DMS153 (cell line): ENCODE measurements at regions not wholly inside any gene's neighbourhood (a gene's known extent, or its start where the extent isn't known, plus 50 kb on each side); places are given as distances from the start of the nearest gene placed in this dataset.

Source experiments
- DNase-seq: peaks from one replicate; lab custom pipeline; 2025; lab: John Stamatoyannopoulos, UW

DNA sequence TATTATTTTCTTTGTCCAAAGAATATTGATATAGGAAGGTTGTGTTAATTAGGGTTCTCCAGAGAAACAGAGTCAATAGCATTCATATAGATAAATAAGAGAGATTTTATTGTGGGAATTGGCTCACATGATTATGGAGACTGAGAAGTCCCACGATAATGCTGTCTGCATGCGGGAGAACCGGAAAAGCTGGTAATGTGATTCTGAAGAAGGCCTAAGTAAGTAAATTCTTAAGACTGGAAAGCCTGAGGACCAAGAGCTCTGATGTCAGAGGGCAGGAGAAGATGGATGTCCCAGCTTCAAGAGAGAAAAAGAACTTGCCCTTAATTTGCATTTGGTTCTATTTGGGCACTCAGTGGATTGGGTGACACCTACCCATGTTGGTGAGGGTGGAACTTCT, 307.4 kb upstream of the C9orf72 start:
- DNase-seq: no peak

DNA sequence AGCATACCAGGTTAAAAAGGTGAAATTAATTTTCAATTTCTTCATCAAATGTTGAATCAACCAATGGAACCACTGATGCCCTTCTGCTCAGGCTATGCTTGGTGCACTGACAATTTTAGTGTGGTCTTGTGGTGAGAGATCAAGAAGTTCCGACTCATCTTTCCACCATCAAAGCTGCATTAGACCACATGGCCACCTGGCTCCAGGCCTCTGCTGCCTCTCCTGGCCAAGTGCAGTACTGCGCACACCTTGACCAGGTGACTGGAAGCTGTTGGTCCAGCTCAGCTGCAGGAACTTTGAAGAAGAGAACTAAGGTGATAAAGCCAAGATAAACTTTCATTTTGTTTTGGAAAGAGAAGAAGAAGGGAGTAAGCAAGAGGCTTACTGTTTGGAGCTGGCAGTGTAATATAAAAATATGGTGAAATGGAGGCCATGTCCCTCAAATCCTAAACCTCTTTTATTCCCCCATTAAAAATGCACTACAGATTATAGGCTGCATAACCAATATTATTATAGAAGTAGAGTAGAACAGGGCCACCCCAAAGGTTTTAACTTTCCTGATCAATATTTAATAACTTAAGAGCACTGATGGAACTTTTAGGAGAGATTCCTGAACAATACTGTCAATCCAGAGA, 315.5 kb upstream of the C9orf72 start:
- DNase-seq: no peak

DNA sequence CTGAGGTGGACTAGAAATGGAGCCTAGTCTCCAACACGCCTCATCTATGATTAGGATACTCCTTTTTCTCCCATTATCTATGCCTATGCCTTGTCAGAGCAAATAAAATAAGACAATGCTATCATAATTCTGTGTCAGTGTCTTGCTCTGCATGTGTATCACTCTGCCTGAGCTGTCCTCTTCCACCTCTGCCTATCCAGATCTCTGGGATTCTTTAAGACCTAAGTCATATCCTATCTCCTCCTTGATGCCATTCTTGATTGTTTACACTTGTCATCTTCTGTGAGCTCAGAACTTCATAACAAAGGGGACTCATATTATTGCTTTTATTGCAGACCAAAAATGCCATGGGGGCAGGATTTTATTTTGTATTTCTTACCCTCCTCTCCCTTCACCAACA, 351.2 kb upstream of the C9orf72 start:
- no peak for DNase-seq

DNA sequence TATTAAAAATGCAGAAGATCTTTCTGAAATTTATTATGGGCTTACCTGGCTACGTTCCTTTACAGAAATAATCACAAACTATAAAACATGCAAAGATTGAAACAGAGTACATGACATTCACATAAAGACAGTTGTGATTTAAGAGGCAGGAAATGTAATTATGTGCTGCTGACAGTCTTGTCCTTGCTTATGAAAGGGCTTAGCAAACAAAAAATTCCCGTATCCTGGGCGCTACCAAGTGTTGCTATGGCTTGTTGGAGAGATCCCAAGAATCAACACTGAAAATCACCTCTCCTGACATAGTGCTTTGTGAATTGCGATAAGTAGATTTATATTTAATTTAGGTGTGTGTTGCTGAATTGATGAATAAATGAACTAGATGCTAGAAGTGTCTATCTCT, 352.5 kb upstream of the C9orf72 start:
- DNase-seq: peak; percentile 78

DNA sequence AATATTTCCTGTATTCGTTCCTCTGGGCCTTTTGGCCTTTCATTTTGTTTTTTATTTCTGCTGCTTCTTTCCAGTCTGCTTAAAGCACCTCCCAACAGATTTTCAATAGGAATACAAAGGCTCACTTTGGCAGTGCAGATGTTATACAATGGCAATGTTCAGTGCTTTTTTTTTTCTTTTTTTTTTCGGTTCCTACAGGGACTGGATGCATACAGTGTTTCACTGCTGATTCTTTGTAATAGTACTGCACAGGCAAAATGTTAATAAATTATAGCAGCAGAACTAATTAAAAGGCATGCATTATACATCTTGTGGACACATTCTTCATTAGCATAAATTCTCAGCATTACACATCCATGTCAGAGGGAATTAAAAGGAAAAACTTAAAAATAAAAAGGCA, 356.6 kb upstream of the C9orf72 start:
- no peak for DNase-seq

DNA sequence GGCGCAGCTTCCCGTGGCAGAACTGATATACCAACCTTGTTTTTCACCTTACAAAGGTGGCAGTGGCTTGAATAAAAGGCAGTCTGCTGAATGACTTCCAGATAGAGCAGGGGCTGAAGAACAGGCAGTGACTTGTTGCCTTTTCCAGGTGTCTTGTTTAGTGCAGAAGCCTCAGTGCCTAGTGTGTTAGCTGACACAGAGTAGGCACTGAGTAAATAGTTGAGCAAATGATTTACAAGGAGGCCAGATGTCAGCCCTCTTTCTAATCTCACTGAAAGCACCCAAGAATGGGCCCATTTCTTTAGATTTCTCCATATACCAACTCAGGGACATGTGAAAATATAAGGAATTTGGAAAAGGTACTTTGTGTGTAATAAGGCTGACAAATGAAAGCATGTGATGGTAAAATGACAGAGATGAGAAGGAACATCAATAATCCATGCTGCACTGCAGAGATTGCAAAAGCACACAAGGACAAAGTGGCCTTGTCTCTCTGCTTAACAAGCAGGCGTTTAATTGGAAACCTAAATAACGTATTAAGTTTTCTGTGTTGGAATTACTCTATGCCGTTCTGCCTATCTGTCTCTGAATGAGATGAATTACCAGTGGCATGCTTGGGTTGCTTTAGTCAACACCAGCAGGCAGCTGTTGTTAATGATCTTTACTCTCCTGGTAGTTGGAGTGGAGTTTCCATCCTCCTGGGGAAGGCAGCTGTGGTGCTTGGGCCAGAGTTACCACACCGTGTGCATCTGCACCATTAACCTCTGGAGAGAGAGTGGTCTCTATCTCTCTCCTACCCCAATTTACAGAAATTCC, 360.1 kb upstream of the C9orf72 start:
- no peak for DNase-seq

DNA sequence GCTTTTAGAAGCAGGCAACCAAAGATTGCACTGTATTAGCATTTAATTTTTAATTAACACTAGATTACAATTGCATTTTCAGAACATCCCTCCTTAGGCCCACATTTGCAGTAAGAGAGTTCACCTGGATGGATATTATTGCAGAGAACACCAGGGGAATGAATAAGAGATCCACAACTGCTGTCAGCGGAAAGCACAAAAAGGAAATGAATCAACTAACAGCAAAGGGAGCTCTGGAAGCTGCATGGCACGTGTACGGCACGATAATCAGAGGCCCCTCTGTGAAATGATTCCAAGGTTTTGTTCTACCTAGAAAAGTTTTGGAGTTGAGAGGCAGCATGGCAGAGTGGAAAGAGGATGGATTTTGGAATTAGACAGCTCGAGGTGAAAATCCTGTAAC, 361.2 kb upstream of the C9orf72 start:
- DNase-seq: no peak

DNA sequence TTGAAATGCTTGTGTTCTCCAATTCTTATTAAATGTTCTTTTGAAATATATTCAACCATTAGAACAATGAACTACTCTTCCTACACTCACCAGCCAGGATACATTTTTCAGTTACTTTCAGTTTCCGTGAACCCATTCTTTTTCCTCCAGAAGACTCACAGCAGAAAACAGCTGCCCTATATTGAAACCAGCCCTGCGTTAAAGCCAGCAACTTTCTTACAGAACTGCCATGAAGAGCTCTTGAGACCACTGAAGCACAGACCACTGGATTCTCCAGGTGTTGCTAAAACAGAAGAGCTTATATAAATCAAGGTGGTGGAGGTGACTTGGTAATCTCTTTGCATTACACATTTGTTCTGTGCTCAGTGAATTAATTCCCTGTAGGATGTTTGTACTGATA, 365.9 kb upstream of the C9orf72 start:
- DNase-seq: no peak

DNA sequence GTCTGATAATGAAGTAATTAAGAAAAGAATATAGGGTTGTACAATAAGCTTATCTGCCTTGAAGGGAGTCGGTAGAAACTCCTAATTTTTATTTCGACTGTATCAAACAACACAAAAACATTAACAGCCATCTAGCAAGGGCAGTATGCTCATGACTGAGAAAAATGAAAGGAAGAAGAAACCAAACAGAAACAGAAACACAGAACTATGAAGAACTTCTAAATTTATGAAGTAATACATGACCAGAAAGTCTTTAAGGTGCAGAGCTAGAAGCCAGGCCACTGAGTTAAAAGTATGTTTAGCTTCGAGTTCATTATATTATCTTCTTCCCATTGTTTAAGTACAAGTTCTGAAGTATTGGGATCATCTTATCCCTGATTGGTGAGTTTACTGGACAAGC, 367.3 kb upstream of the C9orf72 start:
- no peak for DNase-seq

DNA sequence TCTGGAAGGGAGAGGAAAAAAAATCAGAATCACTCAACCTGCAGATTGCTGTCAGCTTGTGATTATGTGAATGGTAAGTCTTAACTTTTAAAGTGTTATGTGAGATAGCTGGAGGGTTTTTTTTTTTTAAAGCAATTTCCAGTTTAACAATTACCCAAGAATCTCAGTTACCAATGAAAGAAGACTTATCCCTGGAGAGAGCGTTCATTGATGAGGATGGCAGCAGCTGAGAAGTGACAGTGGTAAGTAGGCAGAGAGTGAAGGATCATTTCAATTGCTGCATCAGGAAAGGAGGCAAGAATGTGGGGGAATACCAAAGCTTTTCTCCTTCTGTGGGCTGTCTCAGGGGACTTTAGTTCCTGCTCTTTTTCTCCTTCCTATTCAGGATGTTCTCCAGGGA, 370.2 kb upstream of the C9orf72 start:
- DNase-seq: no peak

DNA sequence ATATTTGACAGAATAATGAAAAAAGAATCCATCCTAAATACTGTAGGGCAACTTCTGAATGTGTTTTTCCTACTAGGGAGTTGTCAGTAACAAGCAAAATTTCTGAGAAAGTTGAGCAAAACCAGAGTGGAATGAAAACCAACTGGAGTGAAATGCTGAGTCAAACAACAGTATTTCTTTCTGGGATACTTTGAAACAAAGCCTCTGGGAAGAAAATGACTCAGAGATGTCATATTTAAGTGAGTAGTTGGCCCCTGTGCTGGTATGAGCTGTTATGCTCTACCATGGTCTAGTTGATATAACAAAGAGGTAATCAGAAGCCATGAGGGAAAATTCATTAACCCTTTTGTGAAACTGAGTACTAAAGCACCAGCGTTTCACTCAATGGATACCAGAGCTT, 372.1 kb upstream of the C9orf72 start:
- DNase-seq: no peak

DNA sequence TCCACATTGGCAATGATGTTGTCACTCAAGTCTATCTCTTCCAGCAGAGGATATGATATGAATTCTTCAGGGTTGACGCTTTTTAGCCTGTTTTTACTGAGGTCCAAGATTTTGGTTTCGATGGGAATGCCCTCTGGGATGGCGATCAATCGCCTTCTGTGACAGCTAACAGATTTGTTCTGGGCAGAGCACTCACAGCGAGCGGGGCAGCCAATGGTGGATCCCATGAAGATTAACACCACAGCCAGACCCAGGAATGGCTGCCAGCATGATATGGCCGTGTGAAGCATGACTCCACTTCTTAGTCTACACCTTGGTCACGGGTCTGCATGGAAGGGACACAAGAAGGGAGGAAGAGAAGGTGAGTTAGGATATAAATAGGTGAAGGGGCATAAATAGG, 377.1 kb upstream of the C9orf72 start:
- no peak for DNase-seq

DNA sequence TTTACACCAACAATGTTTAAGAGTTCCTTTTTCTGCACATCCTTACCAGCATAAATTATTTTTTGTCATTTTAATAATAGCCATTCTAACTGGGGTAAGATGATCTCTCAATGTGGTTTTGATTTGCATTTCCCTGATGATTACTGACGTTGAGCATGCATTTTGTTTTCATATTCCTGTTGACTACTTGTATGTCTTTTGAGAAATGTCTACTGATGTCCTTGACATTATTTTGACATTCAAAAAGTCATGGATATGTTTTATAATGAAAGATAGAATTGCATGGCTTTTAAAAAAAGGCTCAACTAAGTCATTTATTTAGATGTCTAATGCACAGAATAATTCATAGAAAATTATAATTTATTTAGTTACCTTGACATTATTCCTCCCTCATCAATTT, 381.6 kb upstream of the C9orf72 start:
- no peak for DNase-seq

DNA sequence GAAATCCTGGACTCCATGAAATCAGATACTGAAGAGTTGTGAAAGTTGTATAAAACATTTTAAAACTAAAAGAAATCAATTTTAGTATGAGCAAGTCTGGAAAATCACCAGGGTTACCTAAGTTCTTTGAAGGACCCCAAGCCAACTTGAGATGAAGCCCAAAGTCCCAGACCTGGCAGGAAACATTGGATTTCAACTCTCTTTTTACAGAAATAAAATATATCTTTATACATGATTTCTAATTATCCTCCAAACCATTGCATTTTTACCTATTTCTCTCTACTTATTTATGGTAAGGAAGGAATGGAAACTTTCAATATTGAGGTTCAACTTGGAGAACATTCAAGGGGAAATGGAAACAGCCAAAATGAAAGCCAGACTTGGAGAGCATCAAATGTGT, 390.6 kb upstream of the C9orf72 start:
- DNase-seq: no peak

DNA sequence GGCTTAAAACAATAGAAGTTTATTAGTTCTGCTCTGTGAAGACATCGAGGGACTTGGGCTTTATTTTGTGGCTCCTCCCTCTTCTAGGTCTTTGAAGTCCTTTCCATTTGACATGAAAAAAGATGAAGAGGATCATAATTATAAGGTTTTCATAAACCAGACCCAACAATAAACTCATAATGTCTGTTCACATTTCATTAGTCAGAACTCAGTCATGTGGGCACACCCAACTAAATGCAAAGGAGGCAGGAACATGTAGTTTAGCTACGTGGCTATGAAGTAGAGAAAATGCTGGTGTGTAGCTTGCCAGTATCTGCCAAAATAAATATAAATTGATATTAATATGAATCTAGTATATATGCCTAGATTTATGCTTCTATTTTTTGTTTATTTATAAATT, 393.9 kb upstream of the C9orf72 start:
- DNase-seq: no peak

DNA sequence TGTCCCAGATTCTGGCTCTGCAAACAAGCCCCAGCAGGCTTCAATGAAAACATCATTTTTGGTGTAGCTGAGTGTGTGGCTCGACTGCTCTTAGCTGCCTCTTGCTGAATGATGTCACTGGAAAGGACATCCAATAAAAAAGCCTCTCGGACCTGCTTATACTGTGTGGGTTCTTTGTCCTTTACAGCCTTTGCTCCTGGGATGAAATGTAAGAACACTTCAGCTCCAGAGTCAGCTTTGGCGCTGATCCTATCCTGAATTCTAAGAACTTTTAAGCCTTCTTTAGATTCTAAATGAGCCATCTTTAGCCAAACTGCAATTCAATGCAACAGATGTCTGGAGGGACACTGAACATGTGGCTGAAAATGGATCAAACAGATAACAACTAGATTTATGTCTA, 404.6 kb upstream of the C9orf72 start:
- DNase-seq: no peak

DNA sequence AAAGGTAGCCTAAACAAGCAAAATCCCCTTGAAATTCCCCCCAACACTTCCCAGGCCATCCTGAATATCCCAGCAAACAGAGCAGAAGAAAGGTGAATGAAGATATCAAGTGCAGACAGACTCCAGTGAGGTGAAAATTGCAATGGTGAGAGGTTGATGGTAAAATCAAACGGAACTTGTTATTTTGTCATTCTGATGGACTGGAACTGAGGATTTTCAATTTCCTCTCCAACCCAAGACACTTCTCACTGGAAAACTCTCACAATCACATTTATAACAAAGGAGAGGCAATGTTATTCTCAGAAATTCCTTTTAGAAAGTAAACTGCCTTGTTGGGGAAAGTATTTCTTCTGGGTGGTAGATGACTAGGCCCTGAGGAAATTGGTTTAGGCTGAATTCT, 412.4 kb upstream of the C9orf72 start:
- no peak for DNase-seq

DNA sequence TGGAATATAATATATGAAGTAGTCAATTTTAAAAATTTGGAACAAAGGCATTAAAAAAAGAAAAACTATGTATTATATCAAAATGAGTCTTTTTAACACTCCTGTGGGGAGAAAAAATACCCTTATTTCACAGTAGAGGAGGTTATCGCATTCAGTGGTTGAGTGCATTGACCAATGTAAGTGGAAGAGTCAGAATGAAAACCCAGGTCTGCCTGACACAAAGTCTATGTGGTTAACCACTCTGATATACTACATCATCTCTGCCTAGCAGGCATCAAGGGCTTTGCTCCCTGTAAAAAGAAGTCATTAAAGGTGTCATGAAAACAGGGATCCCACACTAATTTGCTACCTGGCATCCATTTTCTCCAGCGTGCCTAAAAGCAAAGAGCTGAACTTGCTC, 417.2 kb upstream of the C9orf72 start:
- DNase-seq: no peak

DNA sequence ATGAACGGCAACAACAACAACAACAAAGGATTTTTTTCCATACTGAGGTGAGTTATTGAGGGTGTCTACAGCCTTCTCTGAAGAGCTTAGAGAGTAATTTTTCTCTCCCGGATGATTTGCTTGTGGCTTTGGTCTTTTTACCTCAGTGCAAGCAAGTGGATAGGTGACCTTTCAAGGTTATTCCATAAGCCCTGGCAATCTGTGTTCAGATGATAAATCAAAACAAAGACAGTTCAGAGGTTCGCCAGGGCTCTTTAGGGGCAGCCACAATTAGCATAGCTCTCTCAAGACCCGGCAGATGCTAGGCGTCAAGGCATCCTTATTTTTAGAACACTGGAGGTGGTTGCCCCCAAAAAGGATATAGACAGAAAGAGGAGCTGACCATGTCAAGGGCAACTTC, 417.9 kb upstream of the C9orf72 start:
- no peak for DNase-seq

DNA sequence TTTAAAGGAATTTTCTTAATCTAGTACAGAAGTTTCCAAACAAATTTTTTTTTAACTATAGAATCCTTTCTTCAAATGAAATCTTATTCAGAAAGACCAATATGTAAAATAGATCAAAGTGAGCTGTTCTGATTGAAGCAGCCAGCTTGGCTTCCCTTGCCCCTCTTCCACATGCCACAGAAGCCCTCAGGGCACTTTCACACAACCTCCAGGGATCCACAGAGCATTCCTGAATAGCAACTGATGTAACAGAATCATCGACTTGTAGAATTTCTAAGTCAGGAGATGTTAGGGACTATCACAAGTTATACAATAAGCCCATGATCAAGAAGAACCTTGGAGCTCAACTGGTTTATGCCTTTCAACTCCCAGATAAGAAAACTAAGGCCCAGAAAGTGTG, 427.8 kb upstream of the C9orf72 start:
- DNase-seq: no peak

DNA sequence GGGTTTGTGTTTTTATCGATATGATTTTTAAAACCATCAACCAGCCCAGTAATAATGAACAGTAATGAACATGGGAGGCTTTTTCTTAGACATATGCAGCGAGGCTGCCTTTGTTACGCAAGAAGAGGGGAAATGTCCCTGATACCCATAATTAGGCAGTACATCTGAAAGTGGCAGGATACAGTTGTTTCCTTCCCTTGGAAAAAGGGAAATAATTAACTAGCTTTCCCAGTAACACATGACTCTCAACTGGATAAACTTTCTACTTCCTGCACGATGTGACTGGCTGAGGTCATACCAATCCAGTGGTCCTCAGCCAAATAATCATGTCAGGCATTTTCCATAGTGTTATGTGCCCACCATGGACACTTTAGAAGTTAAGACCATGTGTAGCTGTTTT, 431.6 kb upstream of the C9orf72 start:
- no peak for DNase-seq

DNA sequence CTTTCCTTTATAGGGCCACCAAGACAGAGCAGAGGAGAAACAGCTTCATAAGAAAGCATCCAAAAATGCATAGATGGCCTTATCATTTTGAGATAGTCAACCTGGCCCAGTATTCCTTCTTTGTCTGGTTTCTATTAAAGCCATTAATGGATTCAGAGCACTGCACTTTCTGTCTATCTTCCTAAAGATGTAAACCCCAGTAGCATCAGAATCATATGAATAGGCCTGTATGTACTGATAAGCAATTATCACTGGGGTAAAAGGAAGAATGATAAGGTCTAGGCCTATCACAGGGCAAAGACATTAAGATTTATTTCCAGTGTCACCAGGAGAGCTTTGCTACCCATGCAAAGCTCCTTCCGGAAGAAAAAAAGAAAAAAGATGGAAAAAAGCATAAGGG, 432.5 kb upstream of the C9orf72 start:
- no peak for DNase-seq

DNA sequence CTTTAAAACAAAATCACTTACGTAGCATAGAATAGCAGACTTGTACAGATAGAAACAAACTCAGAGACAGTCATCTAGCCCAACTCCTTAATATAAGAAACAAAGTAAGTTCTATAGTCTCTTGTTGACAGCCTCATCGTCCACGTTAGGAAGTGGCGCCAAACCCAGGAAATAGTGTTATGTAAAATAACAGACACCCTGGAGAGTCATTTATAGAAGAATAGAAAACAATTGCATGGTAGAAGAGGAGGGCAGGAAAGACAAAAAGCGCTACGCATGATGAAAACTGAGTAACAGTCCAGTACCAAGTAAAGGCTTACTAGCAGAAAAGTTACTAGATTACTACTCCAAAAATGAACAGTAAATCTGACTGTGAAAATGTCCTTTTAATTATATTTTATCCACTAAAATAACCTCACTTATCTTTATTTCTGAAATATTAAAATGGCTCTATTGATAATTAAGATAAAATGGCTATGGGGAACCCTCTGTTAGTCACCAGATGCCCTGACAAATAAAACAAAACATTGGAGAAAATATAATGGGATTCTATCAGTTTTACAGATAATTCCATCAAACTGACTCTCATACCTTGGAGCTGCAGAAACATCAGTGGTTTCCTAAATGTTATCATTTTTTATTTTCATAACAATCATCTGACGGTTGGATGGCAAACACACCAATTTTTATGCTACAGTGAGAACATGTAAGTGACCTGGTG, 434.0 kb upstream of the C9orf72 start:
- no peak for DNase-seq
